PC-9 (cell line): ENCODE measurements at regions not wholly inside any gene's neighbourhood (a gene's known extent, or its start where the extent isn't known, plus 50 kb on each side); places are given as distances from the start of the nearest gene placed in this dataset.

Experiments used
- BruUV-seq: library from RNA; stranded (reverse); fragments of 400-500 nt; replicated peaks from 2 replicates; lab custom pipeline; 2021; lab: Mats Ljungman, UMichigan
- CTCF ChIA-PET: fragments of 300-600 bp; sonication (Branson Sonifier 250); formaldehyde crosslinking; loops from one replicate; lab custom pipeline; 2022; ENCODE audit warnings: antibody characterized with exemption; lab: Charles Lee
- POLR2A ChIA-PET: fragments of 300-600 bp; sonication (Branson Sonifier 250); formaldehyde crosslinking; loops from one replicate; lab custom pipeline; 2022; ENCODE audit warnings: antibody characterized with exemption; ENCODE audit not compliant: unreplicated experiment; lab: Charles Lee
- DNase-seq, 2 experiments: peaks; one replicate each; pipeline versions ENCODE4 v3.0.0 to v3.0.0-alpha.2; 2015 to 2022; ENCODE audit warnings: mixed read lengths in 1 of 2
- H2AFZ ChIP-seq: fragments of 200-600 bp; sonication (generic); 2 replicates; pipeline ENCODE4 v1.8.1; 2017; ENCODE audit warnings: antibody characterized with exemption
- H3F3A ChIP-seq: fragments of 200-600 bp; sonication (generic); 2 replicates; pipeline ENCODE4 v1.8.1; 2017; ENCODE audit warnings: antibody characterized with exemption, mild to moderate bottlenecking, low read depth; ENCODE audit not compliant: insufficient read depth
- H3K27ac ChIP-seq: fragments of 200-600 bp; sonication (generic); 2 replicates; pipeline ENCODE4 v1.6.1; 2016; ENCODE audit warnings: mixed run types
- H3K27me3 ChIP-seq: fragments of 200-600 bp; sonication (generic); 2 replicates; pipeline ENCODE4 v1.6.1; 2016; ENCODE audit warnings: low read depth, mixed run types; ENCODE audit not compliant: insufficient read depth
- H3K36me3 ChIP-seq: fragments of 200-600 bp; sonication (generic); 2 replicates; pipeline ENCODE4 v1.6.1; 2016; ENCODE audit warnings: low read depth, mixed run types
- H3K4me1 ChIP-seq: fragments of 200-600 bp; sonication (generic); replicated peaks from 2 replicates; pipeline ENCODE4 v1.6.1; 2016; ENCODE audit warnings: mixed run types; ENCODE audit not compliant: insufficient read depth
- H3K4me2 ChIP-seq: fragments of 200-600 bp; sonication (generic); 2 replicates; pipeline ENCODE4 v1.6.1; 2017; ENCODE audit warnings: mixed run types
- H3K4me3 ChIP-seq: fragments of 200-600 bp; sonication (generic); 2 replicates; pipeline ENCODE4 v1.6.1; 2016; ENCODE audit warnings: mixed run types
- H3K79me2 ChIP-seq: fragments of 200-600 bp; sonication (generic); 2 replicates; pipeline ENCODE4 v1.6.1; 2017; ENCODE audit warnings: low read depth, mixed run types
- H3K9me2 ChIP-seq: fragments of 200-600 bp; sonication (generic); 2 replicates; pipeline ENCODE4 v1.8.1; 2017; ENCODE audit warnings: mild to moderate bottlenecking; ENCODE audit not compliant: insufficient read depth
- H3K9me3 ChIP-seq: fragments of 200-600 bp; sonication (generic); 2 replicates; pipeline ENCODE4 v1.8.1; 2016; ENCODE audit warnings: low read depth; ENCODE audit not compliant: insufficient read depth
- H4K20me1 ChIP-seq: fragments of 200-600 bp; sonication (generic); 2 replicates; pipeline ENCODE4 v1.8.1; 2017; ENCODE audit not compliant: insufficient read depth
- EZH2 ChIP-seq: fragments of 200-600 bp; sonication (generic); IDR thresholded peaks from 2 replicates; pipeline ENCODE4 v1.8.0; 2017; ENCODE audit warnings: antibody characterized with exemption, low read depth
- intact Hi-C: fragments of 100-400 bp; cut with micrococcal nuclease; formaldehyde crosslinking; loops from one replicate; pipeline ENCODE4 v1.10.0; 2022; ENCODE audit not compliant: unreplicated experiment
- TF ChIP-seq, protein P1 (sequence below): fragments of 200-600 bp; sonication (generic); conservative IDR thresholded peaks from 2 replicates; pipeline ENCODE4 v1.6.1; 2017; ENCODE audit warnings: mixed run types, antibody characterized with exemption, mild to moderate bottlenecking, moderate library complexity

DNA sequence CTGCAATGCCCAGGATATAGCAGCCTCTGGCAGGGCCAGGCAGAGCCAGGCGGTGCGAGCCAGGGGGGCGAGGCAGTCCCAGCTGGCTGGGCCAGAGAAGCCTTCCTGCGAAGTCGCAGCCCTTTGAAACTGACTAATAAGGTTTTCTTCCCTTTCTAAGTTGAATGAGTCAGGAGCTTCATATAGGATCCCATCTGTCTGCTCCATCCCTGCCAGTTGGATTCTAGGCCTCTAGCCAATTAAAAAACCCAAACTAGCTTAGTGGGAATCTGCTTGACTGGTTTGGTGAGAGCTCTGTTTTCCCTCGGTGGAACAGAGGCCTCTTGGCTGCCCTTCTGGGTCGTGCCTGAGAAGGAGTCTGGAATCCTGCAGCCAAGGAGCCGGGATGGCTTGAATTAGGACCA is 70.1 kb upstream of the RAPGEF1 start:
- H3K4me3 ChIP-seq, result no peak overlapping the region
- no TSS peak for BruUV-seq
- peaks cover 81% of the 10 kb centered on the region for H3K27me3 ChIP-seq
- intact Hi-C loops, result no loop called here
- H3K27ac ChIP-seq, result no peak overlapping the region
- ChIA-PET POLR2A (interaction anchor here (0.6 kb wide), 2 partner anchors 76 to 1192 kb away, joined by 3 to 4 read pairs; no protein-coding TSS in a partner anchor), CTCF (no interaction called here)
- H3K4me1 ChIP-seq, result no peaks in the 10 kb centered on the region
- no peaks in the 10 kb centered on the region for H3K79me2 ChIP-seq
- H3K9me2 ChIP-seq, result no peaks in the 10 kb centered on the region
- H3K4me2 ChIP-seq, result no peak overlapping the region
- no peak overlapping the region for H2AFZ ChIP-seq
- no peaks in the 10 kb centered on the region for H3K36me3 ChIP-seq
- TF ChIP-seq, protein P1, sequence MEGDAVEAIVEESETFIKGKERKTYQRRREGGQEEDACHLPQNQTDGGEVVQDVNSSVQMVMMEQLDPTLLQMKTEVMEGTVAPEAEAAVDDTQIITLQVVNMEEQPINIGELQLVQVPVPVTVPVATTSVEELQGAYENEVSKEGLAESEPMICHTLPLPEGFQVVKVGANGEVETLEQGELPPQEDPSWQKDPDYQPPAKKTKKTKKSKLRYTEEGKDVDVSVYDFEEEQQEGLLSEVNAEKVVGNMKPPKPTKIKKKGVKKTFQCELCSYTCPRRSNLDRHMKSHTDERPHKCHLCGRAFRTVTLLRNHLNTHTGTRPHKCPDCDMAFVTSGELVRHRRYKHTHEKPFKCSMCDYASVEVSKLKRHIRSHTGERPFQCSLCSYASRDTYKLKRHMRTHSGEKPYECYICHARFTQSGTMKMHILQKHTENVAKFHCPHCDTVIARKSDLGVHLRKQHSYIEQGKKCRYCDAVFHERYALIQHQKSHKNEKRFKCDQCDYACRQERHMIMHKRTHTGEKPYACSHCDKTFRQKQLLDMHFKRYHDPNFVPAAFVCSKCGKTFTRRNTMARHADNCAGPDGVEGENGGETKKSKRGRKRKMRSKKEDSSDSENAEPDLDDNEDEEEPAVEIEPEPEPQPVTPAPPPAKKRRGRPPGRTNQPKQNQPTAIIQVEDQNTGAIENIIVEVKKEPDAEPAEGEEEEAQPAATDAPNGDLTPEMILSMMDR, result no peak
- TF ChIP-seq EZH2, result no peak
- no peaks in the 10 kb centered on the region for H4K20me1 ChIP-seq
- H3K9me3 ChIP-seq, result no peaks in the 10 kb centered on the region
- no peak for DNase-seq
- no peaks in the 10 kb centered on the region for H3F3A ChIP-seq

DNA sequence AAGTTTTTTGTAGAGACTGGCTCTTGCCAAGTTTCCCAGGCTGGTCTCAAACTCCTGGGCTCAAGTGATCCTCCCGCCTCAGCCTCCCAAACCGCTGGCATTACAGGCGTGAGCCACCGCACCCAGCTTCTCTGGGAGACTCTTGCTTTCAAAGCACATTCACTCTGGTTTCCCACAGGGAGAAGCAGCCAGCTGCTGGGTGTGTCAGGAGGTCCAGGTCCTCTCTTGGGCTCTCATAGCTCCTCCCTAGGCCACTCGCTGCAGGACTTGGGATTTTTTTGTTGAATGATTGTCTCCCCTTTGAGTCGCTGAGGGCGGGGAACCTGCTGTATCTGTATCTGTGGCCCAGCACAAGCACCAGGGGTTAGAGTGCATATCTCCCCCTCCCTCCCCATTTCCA is 68.4 kb upstream of the RAPGEF1 start:
- Histone ChIP-seq H3K9me2 (no peaks in the 10 kb centered on the region), H2AFZ (no peak overlapping the region), H3K27me3 (peaks cover 77% of the 10 kb centered on the region), H3K9me3 (no peaks in the 10 kb centered on the region), H3K4me3 (no peak overlapping the region), H4K20me1 (no peaks in the 10 kb centered on the region), H3F3A (no peaks in the 10 kb centered on the region), H3K4me2 (no peak overlapping the region), H3K4me1 (no peaks in the 10 kb centered on the region), H3K27ac (no peak overlapping the region), H3K36me3 (no peaks in the 10 kb centered on the region), H3K79me2 (no peaks in the 10 kb centered on the region)
- intact Hi-C loops, result no loop called here
- ChIA-PET CTCF (no interaction called here), POLR2A (no interaction called here)
- no TSS peak for BruUV-seq
- no peak for DNase-seq
- TF ChIP-seq, protein P1, result no peak
- TF ChIP-seq EZH2, result no peak

DNA sequence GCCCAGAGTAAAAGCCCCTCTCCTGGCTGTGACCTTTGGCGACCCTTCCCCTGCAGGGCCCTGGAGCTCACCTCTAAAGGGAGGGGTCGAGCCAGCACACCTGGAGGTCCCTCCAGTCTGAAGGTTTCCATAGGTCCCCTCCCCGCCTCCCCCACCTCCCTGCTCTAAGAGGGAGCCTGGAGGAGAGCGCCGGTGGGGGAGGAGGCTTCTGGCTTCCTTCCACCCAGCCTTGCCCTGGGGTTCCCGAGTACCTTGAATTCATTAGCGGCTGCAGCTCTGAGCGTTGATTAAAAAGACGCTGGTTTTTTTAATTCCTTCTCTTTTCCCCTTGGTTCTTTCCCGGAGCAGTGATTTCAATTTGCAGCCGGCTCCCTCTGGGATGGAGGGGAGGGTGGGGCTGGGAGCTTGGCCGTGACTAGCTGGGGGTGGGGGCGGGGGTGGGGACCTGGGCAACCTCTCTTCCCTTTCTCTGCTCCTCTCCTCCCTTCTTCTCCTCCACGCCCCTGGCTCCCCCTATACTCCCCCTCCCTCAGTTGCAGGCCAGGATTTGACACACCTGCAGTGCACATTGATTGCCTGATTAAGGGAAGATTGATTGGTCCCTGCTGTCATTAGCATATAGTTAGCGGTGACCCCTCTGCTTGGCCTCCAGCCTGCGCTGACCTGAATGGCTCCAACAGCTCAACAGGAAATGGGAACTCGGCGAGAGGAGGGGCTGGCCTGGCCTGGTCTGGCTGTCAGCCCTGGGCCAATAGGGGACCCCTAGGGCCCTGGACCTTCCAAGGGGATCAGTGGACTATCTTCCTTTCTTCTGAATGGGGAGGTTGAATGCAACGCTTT is 67.5 kb upstream of the RAPGEF1 start:
- Histone ChIP-seq H3K36me3 (no peaks in the 10 kb centered on the region), H3K27me3 (peaks cover 79% of the 10 kb centered on the region), H3K27ac (no peak overlapping the region), H3K9me3 (no peaks in the 10 kb centered on the region), H3K9me2 (no peaks in the 10 kb centered on the region), H3K4me2 (no peak overlapping the region), H3K79me2 (no peaks in the 10 kb centered on the region), H3F3A (no peaks in the 10 kb centered on the region), H3K4me3 (no peak overlapping the region), H4K20me1 (no peaks in the 10 kb centered on the region), H3K4me1 (no peaks in the 10 kb centered on the region), H2AFZ (no peak overlapping the region)
- POLR2A ChIA-PET, result no interaction called here
- TF ChIP-seq, protein P1, result no peak
- TF ChIP-seq EZH2, result no peak
- BruUV-seq, result no TSS peak
- DNase-seq, result no peak
- intact Hi-C loops, result no loop called here
- CTCF ChIA-PET, result interaction anchor here (0.7 kb wide), 1 partner anchor 51 kb away, joined by 10 read pairs; no protein-coding TSS in a partner anchor
